Left lung (tissue), 4 donors: ENCODE measurements at regions not wholly inside any gene's neighbourhood (a gene's known extent, or its start where the extent isn't known, plus 50 kb on each side); places are given as distances from the start of the nearest gene placed in this dataset.
A peak's percentile ranks its signal among the peaks of the same experiment; 100 is the strongest.
"Not testable (repeated sequence)": the region's sequence is repeated elsewhere in the genome, so short reads cannot be mapped to it uniquely, and the experiment has no call there.

Source experiments
- ATAC-seq: fragments of 200-7000 bp; cut with Tn5 transposase; one replicate; pipeline ENCODE4 v1.9.1; 2020; ENCODE audit warnings: moderate library complexity
- DNase-seq, 4 donors: peaks; one replicate each; pipeline ENCODE4 v3.0.0-alpha.2; 2013 to 2020
- H3K27ac ChIP-seq, 2 donors: fragments of 200-600 bp; sonication (generic) in 1 of 2; one replicate each; pipeline versions ENCODE4 v1.5.0 to v1.8.0; 2020 to 2021
- H3K27me3 ChIP-seq, 2 donors: fragments of 200-600 bp; sonication (generic) in 1 of 2; one replicate each; pipeline versions ENCODE4 v1.5.0 to v1.8.0; 2020 to 2021
- H3K36me3 ChIP-seq, 2 donors: fragments of 200-600 bp; sonication (generic) in 1 of 2; one replicate each; pipeline versions ENCODE4 v1.5.0 to v1.8.0; 2020 to 2021
- H3K4me1 ChIP-seq, 2 donors: fragments of 200-600 bp; one replicate each; pipeline ENCODE4 v1.8.0; 2021
- H3K4me3 ChIP-seq, 2 donors: fragments of 200-600 bp; sonication (generic) in 1 of 2; one replicate each; pipeline versions ENCODE4 v1.5.0 to v1.8.0; 2020 to 2021; ENCODE audit warnings: mild to moderate bottlenecking in 1 of 2
- H3K9me3 ChIP-seq, 2 donors: fragments of 200-600 bp; sonication (generic) in 1 of 2; one replicate each; pipeline versions ENCODE4 v1.5.0 to v1.8.0; 2020 to 2021
- CTCF ChIP-seq, 2 donors: fragments of 200-600 bp; sonication (generic) in 1 of 2; IDR thresholded peaks; one replicate each; pipeline versions ENCODE4 v1.5.0 to v1.8.0; 2021; ENCODE audit warnings: antibody characterized with exemption in 2 of 2
- intact Hi-C, 2 donors: fragments of 100-400 bp; cut with DNase I; formaldehyde crosslinking; loops; one replicate each; pipeline versions ENCODE4 v1.11.2 to v1.14.2; 2022
- donor health status: DM: no; HTN: yes; CAD: no.
- donor health status: DM: no; HTN: no; CAD: no.

GRCh38 chr16:29148131-29148691 is 163.4 kb downstream of the LAT start:
- intact Hi-C loops: no loop called here
- TF ChIP-seq CTCF (IDR thresholded peaks at IDR 0.05): no peak
- Histone ChIP-seq H3K4me3 (no peak overlapping the region), H3K27ac (peak overlapping the region in 1 of 2 donors; percentile 69), H3K4me1 (peaks cover 0 to 36% of the 10 kb centered on the region in 2 donors), H3K9me3 (no peaks in the 10 kb centered on the region), H3K27me3 (no peaks in the 10 kb centered on the region), H3K36me3 (peaks cover 0 to 18% of the 10 kb centered on the region in 2 donors)
- ATAC-seq (peak; percentile 8), DNase-seq (peak in 2 of 4 donors; percentile 29 to 70)

GRCh38 chr16:29147710-29148109 is 162.9 kb downstream of the LAT start:
- H3K9me3 ChIP-seq, H3K27ac ChIP-seq, intact Hi-C loops, H3K4me3 ChIP-seq, ATAC-seq, H3K27me3 ChIP-seq: not testable (repeated sequence)
- peaks cover 0 to 33% of the 10 kb centered on the region in 2 donors for H3K4me1 ChIP-seq
- H3K36me3 ChIP-seq: peaks cover 0 to 18% of the 10 kb centered on the region in 2 donors
- peak in 1 of 4 donors; percentile 34 for DNase-seq

GRCh38 chr16:29146808-29147643 is 162.2 kb downstream of the LAT start:
- peaks cover 0 to 26% of the 10 kb centered on the region in 2 donors for H3K4me1 ChIP-seq
- intact Hi-C loops, DNase-seq: not testable (repeated sequence)

GRCh38 chr16:29146266-29146665 is 161.4 kb downstream of the LAT start:
- Histone ChIP-seq H3K4me1 (peaks cover 0 to 22% of the 10 kb centered on the region in 2 donors), H3K9me3 (no peaks in the 10 kb centered on the region), H3K4me3 (no peak overlapping the region), H3K27ac (no peak overlapping the region), H3K36me3 (peaks cover 0 to 18% of the 10 kb centered on the region in 2 donors), H3K27me3 (no peaks in the 10 kb centered on the region)
- no peak for ATAC-seq
- TF ChIP-seq CTCF (IDR thresholded peaks at IDR 0.05): no peak
- intact Hi-C loops: no loop called here
- peak in 1 of 4 donors; percentile 59 for DNase-seq

More at GRCh38 chr16:29146808-29147643, 162.2 kb downstream of the LAT start:
- not testable (repeated sequence) for H3K27ac ChIP-seq, ATAC-seq, H3K9me3 ChIP-seq, H3K27me3 ChIP-seq, H3K4me3 ChIP-seq
- peaks cover 0 to 18% of the 10 kb centered on the region in 2 donors for H3K36me3 ChIP-seq

- ATAC-seq, H3K27ac ChIP-seq, H3K4me3 ChIP-seq, H3K9me3 ChIP-seq, H3K27me3 ChIP-seq, intact Hi-C loops: not testable (repeated sequence)
- Histone ChIP-seq H3K4me1 (peaks cover 0 to 22% of the 10 kb centered on the region in 2 donors), H3K36me3 (peaks cover 0 to 18% of the 10 kb centered on the region in 2 donors)
- peak in 1 of 4 donors; percentile 47 for DNase-seq
Measured at GRCh38 chr16:29145486-29146225, 160.8 kb downstream of the LAT start.

- peaks cover 0 to 22% of the 10 kb centered on the region in 2 donors for H3K4me1 ChIP-seq
- ATAC-seq, H3K27me3 ChIP-seq, H3K4me3 ChIP-seq, DNase-seq, H3K9me3 ChIP-seq, H3K27ac ChIP-seq, intact Hi-C loops: not testable (repeated sequence)
- H3K36me3 ChIP-seq: peaks cover 0 to 18% of the 10 kb centered on the region in 2 donors
Measured at GRCh38 chr16:29145086-29145485, 160.2 kb downstream of the LAT start.

- H3K27ac ChIP-seq, DNase-seq, H3K9me3 ChIP-seq, H3K4me3 ChIP-seq, intact Hi-C loops, ATAC-seq, H3K27me3 ChIP-seq: not testable (repeated sequence)
- peaks cover 0 to 20% of the 10 kb centered on the region in 2 donors for H3K4me1 ChIP-seq
- H3K36me3 ChIP-seq: peaks cover 0 to 18% of the 10 kb centered on the region in 2 donors
Measured at GRCh38 chr16:29144669-29145062, 159.8 kb downstream of the LAT start.

- H3K27me3 ChIP-seq, H3K4me3 ChIP-seq, H3K27ac ChIP-seq, DNase-seq, intact Hi-C loops, ATAC-seq, H3K9me3 ChIP-seq: not testable (repeated sequence)
- Histone ChIP-seq H3K4me1 (peaks cover 0 to 13% of the 10 kb centered on the region in 2 donors), H3K36me3 (peaks cover 0 to 18% of the 10 kb centered on the region in 2 donors)
Measured at GRCh38 chr16:29143739-29144668, 159.2 kb downstream of the LAT start.

- ATAC-seq, H3K27ac ChIP-seq, intact Hi-C loops, H3K9me3 ChIP-seq, H3K4me3 ChIP-seq, H3K4me1 ChIP-seq, H3K27me3 ChIP-seq: not testable (repeated sequence)
- H3K36me3 ChIP-seq: peaks cover 0 to 18% of the 10 kb centered on the region in 2 donors
- peak in 1 of 4 donors; percentile 23 for DNase-seq
Measured at GRCh38 chr16:29142506-29142905, 157.7 kb downstream of the LAT start.
